ENCODE measurements at regions not wholly inside any gene's neighbourhood (a gene's known extent, or its start where the extent isn't known, plus 50 kb on each side); places are given as distances from the start of the nearest gene placed in this dataset.

DNA sequence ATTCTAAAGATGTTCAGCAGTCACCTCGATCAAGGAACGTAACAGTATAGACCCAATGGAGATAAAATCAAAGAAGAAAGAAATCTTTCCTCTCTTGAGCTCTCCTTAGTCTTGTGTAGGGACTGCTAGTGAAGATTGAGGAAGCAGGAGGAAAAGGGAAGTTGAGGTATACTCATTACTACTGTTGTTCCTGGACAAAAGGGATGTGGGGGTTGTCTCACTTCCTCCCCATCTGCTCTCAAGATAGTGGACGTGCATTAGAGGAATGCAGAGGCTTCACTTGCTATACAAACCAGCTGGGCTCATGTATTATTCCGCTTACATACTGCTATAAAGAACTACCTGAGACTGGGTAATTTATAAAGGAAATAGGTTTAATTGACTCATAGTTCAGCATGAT lies 208.9 kb upstream of the ARHGEF9 start:
- no peaks in the 10 kb centered on the region for H3K9me3 ChIP-seq (ENCODE audit: control insufficient read depth, insufficient read depth, low read length)
- DNase-seq (ENCODE audit: low read depth in 4 of 6, low spot score in 6 of 6), result no peak
- WGBS (ENCODE audit: insufficient coverage), result no CpG with 5 or more reads among the region's 4 CpGs
- H3K36me3 ChIP-seq (ENCODE audit: control insufficient read depth, insufficient read depth, low read length), result no peaks in the 10 kb centered on the region
- no peaks in the 10 kb centered on the region for H3K4me1 ChIP-seq (ENCODE audit: control insufficient read depth, insufficient read depth, low read length)
- no peak overlapping the region for H3K27ac ChIP-seq (ENCODE audit: low read depth, low read length)
- no peaks in the 10 kb centered on the region for H3K27me3 ChIP-seq (ENCODE audit: control insufficient read depth, insufficient read depth, low read length)
- no peak overlapping the region for H3K4me3 ChIP-seq (ENCODE audit: low read depth, low read length)

DNA sequence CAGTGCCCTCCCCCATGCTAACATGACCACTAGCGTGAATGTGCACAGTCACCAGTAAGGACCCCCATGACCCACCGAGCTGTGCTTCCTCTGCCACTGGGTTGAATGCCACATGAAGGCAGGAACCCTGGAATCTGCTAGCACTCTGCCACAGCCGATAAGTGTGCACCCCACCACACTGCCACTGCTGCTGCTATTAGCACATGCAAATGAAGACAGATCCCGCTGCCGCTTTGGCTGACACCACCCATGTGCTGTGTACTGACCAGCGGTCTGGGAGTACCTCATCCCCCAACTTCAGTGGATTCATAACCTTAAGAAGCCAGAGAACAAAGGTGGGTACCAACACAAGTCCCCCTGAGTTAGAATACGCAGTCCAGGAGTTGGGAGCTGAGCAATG lies 200.9 kb upstream of the ARHGEF9 start:
- H3K9me3 ChIP-seq (ENCODE audit: control insufficient read depth, insufficient read depth, low read length), result peaks cover 4% of the 10 kb centered on the region
- H3K27me3 ChIP-seq (ENCODE audit: control insufficient read depth, insufficient read depth, low read length), result no peaks in the 10 kb centered on the region
- H3K4me3 ChIP-seq (ENCODE audit: low read depth, low read length), result no peak overlapping the region
- 75% methylated on average over 7 of the region's 7 CpGs for WGBS (ENCODE audit: insufficient coverage)
- no peak overlapping the region for H3K27ac ChIP-seq (ENCODE audit: low read depth, low read length)
- H3K4me1 ChIP-seq (ENCODE audit: control insufficient read depth, insufficient read depth, low read length), result no peaks in the 10 kb centered on the region
- no peak for DNase-seq (ENCODE audit: low read depth in 4 of 6, low spot score in 6 of 6)
- H3K36me3 ChIP-seq (ENCODE audit: control insufficient read depth, insufficient read depth, low read length), result no peaks in the 10 kb centered on the region

- Histone ChIP-seq H3K27me3 (ENCODE audit: control insufficient read depth, insufficient read depth, low read length) (no peaks in the 10 kb centered on the region), H3K9me3 (ENCODE audit: control insufficient read depth, insufficient read depth, low read length) (peaks cover 5% of the 10 kb centered on the region), H3K27ac (ENCODE audit: low read depth, low read length) (no peak overlapping the region), H3K4me3 (ENCODE audit: low read depth, low read length) (no peak overlapping the region), H3K36me3 (ENCODE audit: control insufficient read depth, insufficient read depth, low read length) (no peaks in the 10 kb centered on the region), H3K4me1 (ENCODE audit: control insufficient read depth, insufficient read depth, low read length) (no peaks in the 10 kb centered on the region)
- WGBS (ENCODE audit: insufficient coverage), result 100% methylated on average over 1 of the region's 1 CpG
- no peak for DNase-seq (ENCODE audit: low read depth in 4 of 6, low spot score in 6 of 6)
Observed at GRCh38 chrX:63979480-63979879, 194.5 kb upstream of the ARHGEF9 start.

DNA sequence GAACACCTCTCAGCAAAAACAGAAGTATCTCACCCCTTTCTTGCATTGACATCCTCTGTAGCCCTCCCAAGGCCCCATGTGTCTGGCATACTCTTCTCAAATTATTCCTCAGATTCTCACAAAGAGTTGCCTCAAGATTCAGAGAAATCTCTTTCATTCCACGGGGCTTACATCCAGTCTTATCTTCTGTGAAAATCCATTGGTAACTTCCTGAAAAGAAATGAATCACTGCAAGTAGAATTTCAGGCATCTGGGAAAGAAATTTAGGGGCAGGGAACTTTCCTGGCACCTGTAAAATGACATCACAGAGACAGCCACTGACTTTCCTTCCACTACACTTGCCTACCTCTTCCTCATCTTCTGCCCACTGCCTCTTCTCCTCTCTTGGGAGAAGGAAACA lies 182.5 kb upstream of the ARHGEF9 start:
- H3K4me1 ChIP-seq (ENCODE audit: control insufficient read depth, insufficient read depth, low read length), result no peaks in the 10 kb centered on the region
- no peaks in the 10 kb centered on the region for H3K9me3 ChIP-seq (ENCODE audit: control insufficient read depth, insufficient read depth, low read length)
- no CpG with 5 or more reads among the region's 1 CpG for WGBS (ENCODE audit: insufficient coverage)
- no peak overlapping the region for H3K4me3 ChIP-seq (ENCODE audit: low read depth, low read length)
- H3K27ac ChIP-seq (ENCODE audit: low read depth, low read length), result no peak overlapping the region
- no peaks in the 10 kb centered on the region for H3K36me3 ChIP-seq (ENCODE audit: control insufficient read depth, insufficient read depth, low read length)
- no peaks in the 10 kb centered on the region for H3K27me3 ChIP-seq (ENCODE audit: control insufficient read depth, insufficient read depth, low read length)
- DNase-seq (ENCODE audit: low read depth in 4 of 6, low spot score in 6 of 6), result no peak

- H3K4me3 ChIP-seq (ENCODE audit: low read depth, low read length), result no peak overlapping the region
- H3K4me1 ChIP-seq (ENCODE audit: control insufficient read depth, insufficient read depth, low read length), result no peaks in the 10 kb centered on the region
- peak in 1 of 6 donors; percentile 35 for DNase-seq (ENCODE audit: low read depth in 4 of 6, low spot score in 6 of 6)
- no peaks in the 10 kb centered on the region for H3K9me3 ChIP-seq (ENCODE audit: control insufficient read depth, insufficient read depth, low read length)
- WGBS (ENCODE audit: insufficient coverage), result 63% methylated on average over 2 of the region's 2 CpGs
- H3K36me3 ChIP-seq (ENCODE audit: control insufficient read depth, insufficient read depth, low read length), result no peaks in the 10 kb centered on the region
- no peaks in the 10 kb centered on the region for H3K27me3 ChIP-seq (ENCODE audit: control insufficient read depth, insufficient read depth, low read length)
- H3K27ac ChIP-seq (ENCODE audit: low read depth, low read length), result no peak overlapping the region
Observed at GRCh38 chrX:63963095-63963784, 178.2 kb upstream of the ARHGEF9 start.

- no peaks in the 10 kb centered on the region for H3K36me3 ChIP-seq (ENCODE audit: control insufficient read depth, insufficient read depth, low read length)
- DNase-seq (ENCODE audit: low read depth in 4 of 6, low spot score in 6 of 6), result no peak
- H3K27me3 ChIP-seq (ENCODE audit: control insufficient read depth, insufficient read depth, low read length), result no peaks in the 10 kb centered on the region
- WGBS (ENCODE audit: insufficient coverage), result no CpG with 5 or more reads among the region's 1 CpG
- no peak overlapping the region for H3K4me3 ChIP-seq (ENCODE audit: low read depth, low read length)
- no peaks in the 10 kb centered on the region for H3K9me3 ChIP-seq (ENCODE audit: control insufficient read depth, insufficient read depth, low read length)
- H3K4me1 ChIP-seq (ENCODE audit: control insufficient read depth, insufficient read depth, low read length), result no peaks in the 10 kb centered on the region
- H3K27ac ChIP-seq (ENCODE audit: low read depth, low read length), result no peak overlapping the region
Observed at GRCh38 chrX:63961964-63962363, 176.9 kb upstream of the ARHGEF9 start.

DNA sequence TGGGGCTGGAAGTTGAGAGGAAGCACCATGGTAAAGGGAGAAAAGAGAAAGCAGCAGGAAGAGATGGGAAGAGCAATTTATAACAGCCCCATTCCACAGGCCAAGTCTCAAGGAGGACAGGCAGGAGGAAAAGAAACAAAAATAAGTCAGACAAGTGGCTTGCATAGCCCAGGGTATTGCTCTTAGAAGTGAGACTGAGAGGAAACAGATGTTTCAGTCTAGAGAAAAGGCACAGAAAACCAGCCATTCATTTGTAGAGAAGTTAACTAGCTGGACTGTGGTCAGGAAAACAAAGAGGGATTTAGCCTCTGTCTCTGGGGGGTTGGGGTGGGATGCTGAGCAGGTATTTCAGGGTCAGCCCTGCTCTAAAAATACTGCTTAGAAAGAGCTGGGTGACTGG lies 175.0 kb upstream of the ARHGEF9 start:
- Histone ChIP-seq H3K36me3 (ENCODE audit: control insufficient read depth, insufficient read depth, low read length) (no peaks in the 10 kb centered on the region), H3K9me3 (ENCODE audit: control insufficient read depth, insufficient read depth, low read length) (no peaks in the 10 kb centered on the region), H3K27ac (ENCODE audit: low read depth, low read length) (no peak overlapping the region), H3K4me3 (ENCODE audit: low read depth, low read length) (no peak overlapping the region), H3K27me3 (ENCODE audit: control insufficient read depth, insufficient read depth, low read length) (no peaks in the 10 kb centered on the region), H3K4me1 (ENCODE audit: control insufficient read depth, insufficient read depth, low read length) (no peaks in the 10 kb centered on the region)
- no peak for DNase-seq (ENCODE audit: low read depth in 4 of 6, low spot score in 6 of 6)

- no peak overlapping the region for H3K4me3 ChIP-seq (ENCODE audit: low read depth, low read length)
- H3K27ac ChIP-seq (ENCODE audit: low read depth, low read length), result no peak overlapping the region
- no peaks in the 10 kb centered on the region for H3K27me3 ChIP-seq (ENCODE audit: control insufficient read depth, insufficient read depth, low read length)
- no CpG with 5 or more reads among the region's 2 CpGs for WGBS (ENCODE audit: insufficient coverage)
- no peak for DNase-seq (ENCODE audit: low read depth in 4 of 6, low spot score in 6 of 6)
- H3K9me3 ChIP-seq (ENCODE audit: control insufficient read depth, insufficient read depth, low read length), result no peaks in the 10 kb centered on the region
- no peaks in the 10 kb centered on the region for H3K36me3 ChIP-seq (ENCODE audit: control insufficient read depth, insufficient read depth, low read length)
- H3K4me1 ChIP-seq (ENCODE audit: control insufficient read depth, insufficient read depth, low read length), result no peaks in the 10 kb centered on the region
Observed at GRCh38 chrX:63958134-63958865, 173.3 kb upstream of the ARHGEF9 start.

DNA sequence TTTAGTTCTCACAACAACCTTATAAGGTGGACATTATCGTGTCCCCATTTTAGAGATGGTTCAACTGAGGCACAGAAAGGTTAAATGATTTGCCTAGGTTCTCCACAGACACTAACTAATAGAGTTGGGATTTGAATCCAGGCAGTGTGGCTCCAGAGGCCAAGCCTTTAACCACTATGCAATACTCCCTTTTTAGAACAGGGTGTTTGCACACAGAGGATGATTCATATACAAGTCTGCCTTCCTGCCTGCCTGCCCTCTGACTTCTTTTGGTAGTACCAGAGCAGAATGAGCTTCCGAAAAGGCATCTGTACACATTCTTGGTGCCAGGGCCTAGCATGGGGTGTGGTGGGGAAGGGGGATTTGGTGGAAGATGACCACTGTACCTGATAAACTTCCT lies 150.8 kb upstream of the ARHGEF9 start:
- no peak for DNase-seq (ENCODE audit: low read depth in 4 of 6, low spot score in 6 of 6)
- no peaks in the 10 kb centered on the region for H3K36me3 ChIP-seq (ENCODE audit: control insufficient read depth, insufficient read depth, low read length)
- no peaks in the 10 kb centered on the region for H3K9me3 ChIP-seq (ENCODE audit: control insufficient read depth, insufficient read depth, low read length)
- H3K4me1 ChIP-seq (ENCODE audit: control insufficient read depth, insufficient read depth, low read length), result no peaks in the 10 kb centered on the region
- no peaks in the 10 kb centered on the region for H3K27me3 ChIP-seq (ENCODE audit: control insufficient read depth, insufficient read depth, low read length)
- no peak overlapping the region for H3K27ac ChIP-seq (ENCODE audit: low read depth, low read length)
- no peak overlapping the region for H3K4me3 ChIP-seq (ENCODE audit: low read depth, low read length)
- WGBS (ENCODE audit: insufficient coverage), result no CpG with 5 or more reads among the region's 2 CpGs

DNA sequence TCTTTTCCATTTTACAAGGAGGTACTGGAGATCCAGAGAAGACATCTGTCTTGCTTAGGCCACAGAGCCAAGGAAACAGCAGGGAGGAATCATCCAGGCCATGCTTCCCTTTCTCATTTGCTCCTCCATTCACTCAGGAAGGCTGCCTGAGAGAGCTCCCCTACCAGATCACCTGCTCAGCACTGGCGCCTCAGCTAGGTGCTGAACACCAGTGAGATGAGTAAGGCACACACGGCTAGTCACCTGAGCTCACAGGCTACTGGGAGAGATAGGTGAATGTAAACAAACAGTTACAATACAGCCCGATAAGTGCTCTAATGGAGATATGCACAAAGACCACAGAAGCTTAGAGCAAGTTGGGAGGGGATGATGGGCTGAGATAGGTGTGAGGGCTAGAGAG lies 149.8 kb upstream of the ARHGEF9 start:
- no peaks in the 10 kb centered on the region for H3K4me1 ChIP-seq (ENCODE audit: control insufficient read depth, insufficient read depth, low read length)
- H3K27ac ChIP-seq (ENCODE audit: low read depth, low read length), result no peak overlapping the region
- no peaks in the 10 kb centered on the region for H3K36me3 ChIP-seq (ENCODE audit: control insufficient read depth, insufficient read depth, low read length)
- WGBS (ENCODE audit: insufficient coverage), result 66% methylated on average over 2 of the region's 3 CpGs
- H3K4me3 ChIP-seq (ENCODE audit: low read depth, low read length), result no peak overlapping the region
- H3K27me3 ChIP-seq (ENCODE audit: control insufficient read depth, insufficient read depth, low read length), result no peaks in the 10 kb centered on the region
- no peak for DNase-seq (ENCODE audit: low read depth in 4 of 6, low spot score in 6 of 6)
- no peaks in the 10 kb centered on the region for H3K9me3 ChIP-seq (ENCODE audit: control insufficient read depth, insufficient read depth, low read length)
